Glutamatergic neuron (in vitro differentiated cells): ENCODE measurements at regions not wholly inside any gene's neighbourhood (a gene's known extent, or its start where the extent isn't known, plus 50 kb on each side); places are given as distances from the start of the nearest gene placed in this dataset.

Experiments
- DNase-seq: peaks from one replicate; pipeline ENCODE4 v3.0.0; 2022
- H3K27ac Mint-ChIP-seq: one replicate; pipeline ENCODE4 v1.8.0; 2020; ENCODE audit warnings: mild to moderate bottlenecking, mixed read lengths, inconsistent platforms; ENCODE audit not compliant: unreplicated experiment
- H3K27me3 Mint-ChIP-seq: one replicate; pipeline ENCODE4 v1.8.0; 2020; ENCODE audit warnings: mild to moderate bottlenecking, moderate library complexity, mixed read lengths, inconsistent platforms; ENCODE audit not compliant: unreplicated experiment
- H3K36me3 Mint-ChIP-seq: one replicate; pipeline ENCODE4 v1.8.0; 2020; ENCODE audit warnings: mild to moderate bottlenecking, mixed read lengths, inconsistent platforms; ENCODE audit not compliant: unreplicated experiment
- H3K4me1 Mint-ChIP-seq: one replicate; pipeline ENCODE4 v1.8.0; 2020; ENCODE audit warnings: mild to moderate bottlenecking, low read depth, mixed read lengths, inconsistent platforms; ENCODE audit not compliant: unreplicated experiment
- H3K4me3 Mint-ChIP-seq: one replicate; pipeline ENCODE4 v1.8.0; 2020; ENCODE audit warnings: mild to moderate bottlenecking, mixed read lengths, inconsistent platforms; ENCODE audit not compliant: unreplicated experiment
- H3K9me3 Mint-ChIP-seq: one replicate; pipeline ENCODE4 v1.8.0; 2020; ENCODE audit warnings: mild to moderate bottlenecking, moderate library complexity, mixed read lengths, inconsistent platforms; ENCODE audit not compliant: unreplicated experiment
- CTCF ChIP-seq: fragments of 200-600 bp; sonication (generic); IDR thresholded peaks from one replicate; pipeline ENCODE4 v1.5.0; 2021; ENCODE audit not compliant: partially characterized antibody, unreplicated experiment

DNA sequence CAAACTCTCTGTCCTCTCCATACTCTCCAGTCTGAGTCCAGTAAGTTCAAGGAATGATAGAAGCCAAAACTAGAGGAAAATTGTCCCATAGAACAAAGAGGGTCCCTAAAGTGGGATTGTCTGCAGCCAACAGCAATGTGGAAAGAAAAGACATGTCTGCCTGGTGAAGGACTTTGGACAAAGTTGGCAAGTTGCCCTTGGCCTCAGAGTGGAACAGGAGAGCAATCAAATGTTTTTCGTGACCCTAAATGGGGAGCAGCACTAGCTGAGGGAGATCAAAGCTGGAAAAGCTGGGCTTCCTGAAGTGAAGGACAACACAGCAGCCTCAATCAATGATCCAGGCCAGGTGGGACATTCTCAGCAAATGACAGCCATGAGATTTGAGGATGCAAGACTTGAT, 183.5 kb downstream of the CHD9NB start:
- peaks cover 6% of the 10 kb centered on the region for H3K36me3 Mint-ChIP-seq

DNA sequence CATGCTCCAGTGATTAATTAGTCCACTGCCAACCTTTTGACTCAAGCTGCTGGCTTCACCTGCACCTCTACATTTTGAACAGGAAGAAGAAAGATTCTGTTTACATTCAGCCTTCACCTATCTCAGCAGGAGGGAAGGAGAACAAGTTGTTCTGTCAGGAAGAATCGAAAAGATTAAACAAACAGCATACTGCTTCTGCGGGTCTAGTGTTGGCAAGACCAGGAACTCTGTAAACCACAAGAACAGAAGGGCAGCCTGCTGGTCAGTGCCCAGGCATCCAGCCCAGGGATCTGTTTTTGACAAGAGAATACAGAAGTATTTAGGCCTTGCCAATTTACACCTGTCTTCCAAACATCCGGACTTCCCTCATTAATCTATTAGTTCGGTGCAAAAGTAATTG, 189.7 kb downstream of the CHD9NB start:
- no peak overlapping the region for H3K4me3 Mint-ChIP-seq
- H3K9me3 Mint-ChIP-seq: no peaks in the 10 kb centered on the region
- no peak for TF ChIP-seq CTCF
- no peaks in the 10 kb centered on the region for H3K4me1 Mint-ChIP-seq
- H3K36me3 Mint-ChIP-seq: no peaks in the 10 kb centered on the region
- H3K27me3 Mint-ChIP-seq: no peaks in the 10 kb centered on the region
- H3K27ac Mint-ChIP-seq: no peak overlapping the region
- DNase-seq: no peak

More for the DNA sequence above, 183.5 kb downstream of the CHD9NB start:
- Mint-ChIP-seq H3K27ac (no peak overlapping the region), H3K27me3 (no peaks in the 10 kb centered on the region), H3K4me3 (no peak overlapping the region), H3K9me3 (no peaks in the 10 kb centered on the region), H3K4me1 (no peaks in the 10 kb centered on the region)
- no peak for TF ChIP-seq CTCF
- no peak for DNase-seq

DNA sequence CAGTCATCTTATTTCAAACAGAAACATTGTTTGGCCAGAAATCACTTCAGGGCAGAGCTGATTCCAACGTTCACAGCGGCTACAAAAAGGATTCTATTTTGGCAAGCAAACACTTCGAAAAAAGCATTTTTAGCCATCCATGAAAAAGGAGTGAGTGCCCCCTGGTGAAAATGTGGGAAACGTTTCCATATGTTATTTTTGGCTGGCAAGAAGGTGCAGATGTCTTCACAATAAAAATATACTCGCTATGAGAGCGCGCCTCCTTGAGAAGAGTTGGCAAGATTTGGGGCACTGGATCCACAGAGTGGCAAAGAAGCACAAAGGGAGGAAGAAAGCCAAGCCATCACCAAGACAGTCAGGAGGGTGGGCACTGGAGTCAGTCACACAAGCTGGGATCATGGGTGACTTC, 191.1 kb downstream of the CHD9NB start:
- H3K4me3 Mint-ChIP-seq: no peak overlapping the region
- no peak overlapping the region for H3K27ac Mint-ChIP-seq
- TF ChIP-seq CTCF: peak; percentile 56
- no peaks in the 10 kb centered on the region for H3K27me3 Mint-ChIP-seq
- H3K36me3 Mint-ChIP-seq: no peaks in the 10 kb centered on the region
- no peak for DNase-seq
- no peaks in the 10 kb centered on the region for H3K4me1 Mint-ChIP-seq
- H3K9me3 Mint-ChIP-seq: no peaks in the 10 kb centered on the region

GRCh38 chr16:52855463-52855862, 197.2 kb downstream of the CHD9NB start:
- Mint-ChIP-seq H3K4me1 (no peaks in the 10 kb centered on the region), H3K36me3 (peaks cover 11% of the 10 kb centered on the region), H3K9me3 (peaks cover 9% of the 10 kb centered on the region), H3K27ac (no peak overlapping the region), H3K4me3 (no peak overlapping the region), H3K27me3 (no peaks in the 10 kb centered on the region)
- TF ChIP-seq CTCF: no peak
- DNase-seq: no peak

DNA sequence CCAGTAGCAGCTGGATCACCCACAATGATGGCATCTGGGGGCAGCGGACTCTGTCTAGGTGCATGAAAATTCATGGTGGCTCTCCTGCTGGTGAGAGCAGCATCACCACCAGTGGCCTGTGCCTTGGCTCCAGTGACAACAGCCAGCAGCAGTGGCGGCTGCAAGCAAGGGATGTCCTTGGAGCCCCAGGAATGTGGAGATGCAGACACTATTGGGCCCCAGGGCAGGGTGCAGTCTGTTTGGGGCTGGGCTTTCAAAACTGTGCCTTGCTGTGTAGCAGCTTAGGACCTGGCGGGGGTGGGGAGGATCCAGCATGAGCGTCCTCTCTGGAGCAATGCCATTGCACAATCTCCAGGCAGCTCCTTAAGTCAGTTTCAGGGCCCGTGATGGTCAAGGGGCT, 199.7 kb downstream of the CHD9NB start:
- no peak for DNase-seq
- Mint-ChIP-seq H3K36me3 (peaks cover 11% of the 10 kb centered on the region), H3K27ac (no peak overlapping the region), H3K9me3 (peaks cover 9% of the 10 kb centered on the region), H3K27me3 (no peaks in the 10 kb centered on the region), H3K4me3 (no peak overlapping the region), H3K4me1 (no peaks in the 10 kb centered on the region)
- no peak for TF ChIP-seq CTCF
